ENCODE measurements at regions not wholly inside any gene's neighbourhood (a gene's known extent, or its start where the extent isn't known, plus 50 kb on each side); places are given as distances from the start of the nearest gene placed in this dataset.

- Mint-ChIP-seq H3K27ac (ENCODE audit: unreplicated experiment) (no peak overlapping the region), H3K4me1 (ENCODE audit: low read depth, unreplicated experiment) (no peaks in the 10 kb centered on the region), H3K36me3 (ENCODE audit: insufficient read depth, unreplicated experiment) (no peaks in the 10 kb centered on the region), H3K27me3 (ENCODE audit: unreplicated experiment) (no peaks in the 10 kb centered on the region), H3K4me3 (ENCODE audit: low read depth, unreplicated experiment) (no peak overlapping the region), H3K9me3 (ENCODE audit: low read depth, unreplicated experiment) (no peaks in the 10 kb centered on the region)
- CTCF ChIA-PET: interaction anchor here (0.7 kb wide), 1 partner anchor 1653 kb away, joined by 5 read pairs; no protein-coding TSS in a partner anchor
- no peak for TF ChIP-seq CTCF (IDR thresholded peaks at IDR 0.05; ENCODE audit: unreplicated experiment)
- intact Hi-C loops (cut with micrococcal nuclease; ENCODE audit: unreplicated experiment): no loop called here
- no peak for DNase-seq
- no TSS peak for BruUV-seq (replicated peaks)
Observed at GRCh38 chr4:112910109-112910736, 139.2 kb upstream of the ANK2 start.

- TF ChIP-seq CTCF (IDR thresholded peaks at IDR 0.05; ENCODE audit: unreplicated experiment): no peak
- no peaks in the 10 kb centered on the region for H3K36me3 Mint-ChIP-seq (ENCODE audit: insufficient read depth, unreplicated experiment)
- intact Hi-C loops (cut with micrococcal nuclease; ENCODE audit: unreplicated experiment): no loop called here
- DNase-seq: no peak
- no peak overlapping the region for H3K27ac Mint-ChIP-seq (ENCODE audit: unreplicated experiment)
- H3K4me3 Mint-ChIP-seq (ENCODE audit: low read depth, unreplicated experiment): no peak overlapping the region
- no peaks in the 10 kb centered on the region for H3K9me3 Mint-ChIP-seq (ENCODE audit: low read depth, unreplicated experiment)
- H3K4me1 Mint-ChIP-seq (ENCODE audit: low read depth, unreplicated experiment): no peaks in the 10 kb centered on the region
- H3K27me3 Mint-ChIP-seq (ENCODE audit: unreplicated experiment): no peaks in the 10 kb centered on the region
- CTCF ChIA-PET: no interaction called here
- BruUV-seq (replicated peaks): no TSS peak
Observed at GRCh38 chr4:112916868-112917267, 132.6 kb upstream of the ANK2 start.

GRCh38 chr4:112923516-112923915, 125.9 kb upstream of the ANK2 start:
- Mint-ChIP-seq H3K4me3 (ENCODE audit: low read depth, unreplicated experiment) (no peak overlapping the region), H3K9me3 (ENCODE audit: low read depth, unreplicated experiment) (no peaks in the 10 kb centered on the region), H3K36me3 (ENCODE audit: insufficient read depth, unreplicated experiment) (no peaks in the 10 kb centered on the region), H3K27ac (ENCODE audit: unreplicated experiment) (no peak overlapping the region), H3K4me1 (ENCODE audit: low read depth, unreplicated experiment) (no peaks in the 10 kb centered on the region), H3K27me3 (ENCODE audit: unreplicated experiment) (no peaks in the 10 kb centered on the region)
- no peak for DNase-seq
- BruUV-seq (replicated peaks): no TSS peak
- no peak for TF ChIP-seq CTCF (IDR thresholded peaks at IDR 0.05; ENCODE audit: unreplicated experiment)
- intact Hi-C loops (cut with micrococcal nuclease; ENCODE audit: unreplicated experiment): no loop called here
- CTCF ChIA-PET: interaction anchor here (0.7 kb wide), 1 partner anchor 675 kb away, joined by 3 read pairs; no protein-coding TSS in a partner anchor

- Mint-ChIP-seq H3K36me3 (ENCODE audit: insufficient read depth, unreplicated experiment) (no peaks in the 10 kb centered on the region), H3K4me3 (ENCODE audit: low read depth, unreplicated experiment) (no peak overlapping the region), H3K4me1 (ENCODE audit: low read depth, unreplicated experiment) (no peaks in the 10 kb centered on the region), H3K27ac (ENCODE audit: unreplicated experiment) (no peak overlapping the region), H3K27me3 (ENCODE audit: unreplicated experiment) (no peaks in the 10 kb centered on the region), H3K9me3 (ENCODE audit: low read depth, unreplicated experiment) (no peaks in the 10 kb centered on the region)
- intact Hi-C loops (cut with micrococcal nuclease; ENCODE audit: unreplicated experiment): no loop called here
- TF ChIP-seq CTCF (IDR thresholded peaks at IDR 0.05; ENCODE audit: unreplicated experiment): no peak
- DNase-seq: no peak
- BruUV-seq (replicated peaks): no TSS peak
- CTCF ChIA-PET: no interaction called here
Observed at GRCh38 chr4:112926819-112927218, 122.6 kb upstream of the ANK2 start.
